ENCODE measurements at regions not wholly inside any gene's neighbourhood (a gene's known extent, or its start where the extent isn't known, plus 50 kb on each side); places are given as distances from the start of the nearest gene placed in this dataset.

- no peak overlapping the region for H3K27ac ChIP-seq
- no peak for ATAC-seq
- no peaks in the 10 kb centered on the region for H3K36me3 ChIP-seq
- WGBS (ENCODE audit: insufficient coverage, low coverage, low lambda C conversion rate, missing lambda C conversion rate) = 67% methylated on average over 8 of the region's 8 CpGs
- intact Hi-C loops (cut with DNase I) = no loop called here
- no peak overlapping the region for H3K4me3 ChIP-seq
- TF ChIP-seq POLR2A (IDR thresholded peaks at IDR 0.05) (no peak), CTCF (IDR thresholded peaks at IDR 0.05) (no peak)
- no peak for DNase-seq
- no peaks in the 10 kb centered on the region for H3K9me3 ChIP-seq
- no peaks in the 10 kb centered on the region for H3K27me3 ChIP-seq
- H3K4me1 ChIP-seq = no peaks in the 10 kb centered on the region
Observed at GRCh38 chr5:93322974-93323860, 257.8 kb downstream of the NR2F1-AS1 start.

GRCh38 chr5:93320920-93321445, 260.0 kb downstream of the NR2F1-AS1 start:
- Histone ChIP-seq H3K4me1 (no peaks in the 10 kb centered on the region), H3K36me3 (no peaks in the 10 kb centered on the region), H3K27ac (no peak overlapping the region), H3K4me3 (no peak overlapping the region), H3K27me3 (no peaks in the 10 kb centered on the region), H3K9me3 (no peaks in the 10 kb centered on the region)
- no peak for DNase-seq
- intact Hi-C loops (cut with DNase I) = no loop called here
- ATAC-seq = no peak
- TF ChIP-seq CTCF (IDR thresholded peaks at IDR 0.05) (no peak), POLR2A (IDR thresholded peaks at IDR 0.05) (no peak)
- 45% methylated on average over 3 of the region's 3 CpGs for WGBS (ENCODE audit: insufficient coverage, low coverage, low lambda C conversion rate, missing lambda C conversion rate)

GRCh38 chr5:93313672-93314071, 267.3 kb downstream of the NR2F1-AS1 start:
- TF ChIP-seq CTCF (IDR thresholded peaks at IDR 0.05) (no peak), POLR2A (IDR thresholded peaks at IDR 0.05) (no peak)
- ATAC-seq (no peak), DNase-seq (no peak)
- Histone ChIP-seq H3K4me1 (no peaks in the 10 kb centered on the region), H3K27ac (no peak overlapping the region), H3K36me3 (no peaks in the 10 kb centered on the region), H3K9me3 (no peaks in the 10 kb centered on the region), H3K4me3 (no peak overlapping the region), H3K27me3 (no peaks in the 10 kb centered on the region)
- intact Hi-C loops (cut with DNase I) = no loop called here

GRCh38 chr5:93311881-93312280, 269.1 kb downstream of the NR2F1-AS1 start:
- Histone ChIP-seq H3K4me3 (no peak overlapping the region), H3K27me3 (no peaks in the 10 kb centered on the region), H3K4me1 (no peaks in the 10 kb centered on the region), H3K9me3 (no peaks in the 10 kb centered on the region), H3K36me3 (no peaks in the 10 kb centered on the region), H3K27ac (no peak overlapping the region)
- DNase-seq (no peak), ATAC-seq (no peak)
- TF ChIP-seq POLR2A (IDR thresholded peaks at IDR 0.05) (no peak), CTCF (IDR thresholded peaks at IDR 0.05) (no peak)
- intact Hi-C loops (cut with DNase I) = no loop called here
- WGBS (ENCODE audit: insufficient coverage, low coverage, low lambda C conversion rate, missing lambda C conversion rate) = 33% methylated on average over 1 of the region's 2 CpGs
